CD4-positive, CD25-positive, alpha-beta regulatory T cell (primary cell): ENCODE measurements at regions not wholly inside any gene's neighbourhood (a gene's known extent, or its start where the extent isn't known, plus 50 kb on each side); places are given as distances from the start of the nearest gene placed in this dataset.

Experiments
- ATAC-seq, 2 donors: fragments of 150-1000 bp; cut with Tn5 transposase; one replicate each; pipeline ENCODE4 v1.10.0; 2021; ENCODE audit warnings: low read depth in 2 of 2, moderate number of reproducible peaks in 2 of 2, moderate library complexity in 1 of 2
- DNase-seq, 3 donors: peaks; one replicate each; pipeline versions ENCODE4 v3.0.0 to v3.0.0-alpha.2; 2012 to 2022; ENCODE audit warnings: mixed read lengths in 1 of 3
- H3K27ac ChIP-seq: one replicate; pipeline ENCODE4 v1.7.0; 2013; ENCODE audit warnings: mild to moderate bottlenecking, low read length; ENCODE audit not compliant: insufficient read depth, poor library complexity, severe bottlenecking
- H3K27me3 ChIP-seq: one replicate; pipeline ENCODE4 v1.7.0; 2013; ENCODE audit warnings: low read length; ENCODE audit not compliant: control insufficient read depth, insufficient read depth
- H3K36me3 ChIP-seq: one replicate; pipeline ENCODE4 v1.7.0; 2013; ENCODE audit warnings: mild to moderate bottlenecking, low read length, moderate library complexity; ENCODE audit not compliant: control insufficient read depth, insufficient read depth
- H3K4me1 ChIP-seq: 2 replicates; pipeline ENCODE4 v1.7.0; 2013; ENCODE audit warnings: mild to moderate bottlenecking, low read length; ENCODE audit not compliant: insufficient read depth, control insufficient read depth, poor library complexity, severe bottlenecking
- H3K4me3 ChIP-seq: one replicate; pipeline ENCODE4 v1.7.0; 2013; ENCODE audit warnings: low read depth, mild to moderate bottlenecking, low read length, moderate library complexity
- H3K9me3 ChIP-seq, 2 experiments: 1 replicate in 1 of 2; 2 replicates in 1 of 2; pipeline ENCODE4 v1.7.0; 2013; ENCODE audit warnings: low read length in 2 of 2, mild to moderate bottlenecking in 1 of 2, moderate library complexity in 1 of 2; ENCODE audit not compliant: control insufficient read depth in 2 of 2
- H3K27ac Mint-ChIP-seq, 3 donors: one replicate each; pipeline ENCODE4 v1.8.0; 2020 to 2022; ENCODE audit warnings: mild to moderate bottlenecking in 3 of 3, mixed read lengths in 3 of 3, moderate library complexity in 2 of 3
- H3K27me3 Mint-ChIP-seq: one replicate; pipeline ENCODE4 v1.8.0; 2022; ENCODE audit warnings: mild to moderate bottlenecking, mixed read lengths
- H3K36me3 Mint-ChIP-seq: one replicate; pipeline ENCODE4 v1.8.0; 2020; ENCODE audit warnings: mixed read lengths
- H3K4me1 Mint-ChIP-seq, 4 donors: one replicate each; pipeline ENCODE4 v1.8.0; 2020 to 2022; ENCODE audit warnings: mixed read lengths in 4 of 4, mild to moderate bottlenecking in 1 of 4
- H3K4me3 Mint-ChIP-seq, 4 donors: one replicate each; pipeline ENCODE4 v1.8.0; 2020 to 2022; ENCODE audit warnings: mild to moderate bottlenecking in 4 of 4, mixed read lengths in 4 of 4, moderate library complexity in 3 of 4
- H3K9me3 Mint-ChIP-seq, 7 donors: one replicate each; pipeline ENCODE4 v1.8.0; 2020 to 2022; ENCODE audit warnings: mixed read lengths in 7 of 7, mild to moderate bottlenecking in 3 of 7, moderate library complexity in 2 of 7

- Histone ChIP-seq H3K27me3 (no peaks in the 10 kb centered on the region), H3K4me3 (no peak overlapping the region), H3K27ac (no peak overlapping the region), H3K4me1 (no peaks in the 10 kb centered on the region), H3K36me3 (no peaks in the 10 kb centered on the region), H3K9me3 (no peaks in the 10 kb centered on the region)
- Mint-ChIP-seq H3K36me3 (no peaks in the 10 kb centered on the region), H3K4me3 (no peak overlapping the region), H3K4me1 (no peaks in the 10 kb centered on the region), H3K27ac (no peak overlapping the region), H3K9me3 (peaks cover 0 to 5% (median 1%) of the 10 kb centered on the region in 7 donors), H3K27me3 (no peaks in the 10 kb centered on the region)
- ATAC-seq, result no peak
- DNase-seq, result no peak
Observed at GRCh38 chr1:106677181-106677580, 379.3 kb upstream of the PRMT6 start.

- H3K4me3 Mint-ChIP-seq, result no peak overlapping the region
- no peaks in the 10 kb centered on the region for H3K36me3 Mint-ChIP-seq
- ATAC-seq (no peak), DNase-seq (no peak)
- H3K9me3 ChIP-seq, result no peaks in the 10 kb centered on the region
- H3K4me3 ChIP-seq, result no peak overlapping the region
- H3K36me3 ChIP-seq, result no peaks in the 10 kb centered on the region
- H3K27ac ChIP-seq, result no peak overlapping the region
- no peaks in the 10 kb centered on the region for H3K4me1 ChIP-seq
- no peaks in the 10 kb centered on the region for H3K27me3 ChIP-seq
- H3K4me1 Mint-ChIP-seq, result no peaks in the 10 kb centered on the region
- H3K27me3 Mint-ChIP-seq, result no peaks in the 10 kb centered on the region
- peaks cover 0 to 5% (median 1%) of the 10 kb centered on the region in 7 donors for H3K9me3 Mint-ChIP-seq
- H3K27ac Mint-ChIP-seq, result no peak overlapping the region
Observed at GRCh38 chr1:106677721-106678120, 378.8 kb upstream of the PRMT6 start.

DNA sequence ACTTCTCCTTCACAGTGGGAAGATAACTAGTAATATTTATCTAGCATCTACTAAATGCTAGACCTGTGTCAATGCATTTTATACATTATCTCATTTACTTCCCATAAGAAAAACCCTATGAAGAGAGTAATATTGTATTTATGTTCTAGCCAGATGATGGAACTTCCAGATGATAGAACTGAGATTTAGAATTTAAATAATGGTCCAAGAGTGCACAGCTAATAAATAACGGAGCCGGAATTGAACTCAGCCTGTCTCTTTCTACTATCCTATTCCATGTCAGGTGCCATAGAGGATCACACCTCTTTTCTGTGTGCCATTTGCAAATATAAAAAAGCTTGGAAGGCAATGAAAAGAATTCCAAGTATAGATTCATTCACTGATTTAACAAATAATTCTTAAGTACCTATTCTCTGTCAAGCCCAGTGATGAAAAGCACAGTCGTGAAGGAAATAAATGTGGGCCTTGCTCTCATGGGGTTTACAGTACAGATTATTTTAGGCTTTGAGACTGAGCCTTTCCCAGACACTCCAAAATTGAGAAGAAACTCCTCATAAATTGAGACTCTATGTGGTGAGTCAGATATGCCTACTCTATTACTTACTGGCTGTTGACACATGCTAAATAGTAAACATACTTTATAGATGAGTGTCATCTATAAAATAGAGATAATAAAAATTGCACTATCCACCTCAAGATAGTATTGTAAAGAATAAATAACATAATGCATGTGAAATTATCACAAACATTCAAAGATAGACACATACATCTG, 378.0 kb upstream of the PRMT6 start:
- no peak overlapping the region for H3K4me3 Mint-ChIP-seq
- H3K9me3 ChIP-seq, result no peaks in the 10 kb centered on the region
- H3K27ac ChIP-seq, result no peak overlapping the region
- DNase-seq (no peak), ATAC-seq (no peak)
- no peaks in the 10 kb centered on the region for H3K27me3 ChIP-seq
- H3K36me3 ChIP-seq, result no peaks in the 10 kb centered on the region
- H3K27ac Mint-ChIP-seq, result no peak overlapping the region
- H3K36me3 Mint-ChIP-seq, result no peaks in the 10 kb centered on the region
- peaks cover 0 to 5% (median 1%) of the 10 kb centered on the region in 7 donors for H3K9me3 Mint-ChIP-seq
- H3K27me3 Mint-ChIP-seq, result no peaks in the 10 kb centered on the region
- no peak overlapping the region for H3K4me3 ChIP-seq
- H3K4me1 Mint-ChIP-seq, result no peaks in the 10 kb centered on the region
- H3K4me1 ChIP-seq, result no peaks in the 10 kb centered on the region

DNA sequence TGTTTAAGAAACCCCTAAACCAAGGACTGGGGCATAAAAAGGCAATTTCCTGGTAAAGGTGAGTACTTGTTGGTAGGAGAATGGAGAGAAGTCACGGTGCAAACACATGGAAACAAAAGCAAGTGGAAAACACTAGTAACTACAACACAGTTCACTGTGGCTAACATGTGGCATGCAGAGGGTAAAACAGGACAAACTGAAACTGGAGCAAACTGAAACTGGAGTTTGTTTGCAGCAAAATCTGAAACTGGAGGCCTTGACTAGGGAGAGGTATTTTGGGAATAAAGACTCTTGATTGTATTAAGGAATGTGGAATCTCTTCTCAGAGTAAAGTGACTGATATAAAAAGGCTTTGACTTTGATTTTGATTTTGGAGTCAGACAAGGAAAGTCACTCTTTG, 376.3 kb upstream of the PRMT6 start:
- Histone ChIP-seq H3K4me1 (no peaks in the 10 kb centered on the region), H3K4me3 (no peak overlapping the region), H3K27ac (no peak overlapping the region), H3K9me3 (no peaks in the 10 kb centered on the region), H3K27me3 (no peaks in the 10 kb centered on the region), H3K36me3 (no peaks in the 10 kb centered on the region)
- Mint-ChIP-seq H3K9me3 (peaks cover 0 to 5% (median 3%) of the 10 kb centered on the region in 7 donors), H3K27ac (no peak overlapping the region), H3K27me3 (no peaks in the 10 kb centered on the region), H3K4me3 (no peak overlapping the region), H3K36me3 (no peaks in the 10 kb centered on the region), H3K4me1 (no peaks in the 10 kb centered on the region)
- DNase-seq (no peak), ATAC-seq (no peak)

- H3K9me3 Mint-ChIP-seq, result peaks cover 0 to 5% (median 3%) of the 10 kb centered on the region in 7 donors
- Histone ChIP-seq H3K4me1 (no peaks in the 10 kb centered on the region), H3K36me3 (no peaks in the 10 kb centered on the region), H3K27me3 (no peaks in the 10 kb centered on the region), H3K4me3 (no peak overlapping the region), H3K27ac (no peak overlapping the region), H3K9me3 (no peaks in the 10 kb centered on the region)
- DNase-seq (no peak), ATAC-seq (no peak)
- no peaks in the 10 kb centered on the region for H3K36me3 Mint-ChIP-seq
- H3K4me3 Mint-ChIP-seq, result no peak overlapping the region
- H3K4me1 Mint-ChIP-seq, result no peaks in the 10 kb centered on the region
- no peak overlapping the region for H3K27ac Mint-ChIP-seq
- H3K27me3 Mint-ChIP-seq, result no peaks in the 10 kb centered on the region
Observed at GRCh38 chr1:106680776-106681344, 375.6 kb upstream of the PRMT6 start.

DNA sequence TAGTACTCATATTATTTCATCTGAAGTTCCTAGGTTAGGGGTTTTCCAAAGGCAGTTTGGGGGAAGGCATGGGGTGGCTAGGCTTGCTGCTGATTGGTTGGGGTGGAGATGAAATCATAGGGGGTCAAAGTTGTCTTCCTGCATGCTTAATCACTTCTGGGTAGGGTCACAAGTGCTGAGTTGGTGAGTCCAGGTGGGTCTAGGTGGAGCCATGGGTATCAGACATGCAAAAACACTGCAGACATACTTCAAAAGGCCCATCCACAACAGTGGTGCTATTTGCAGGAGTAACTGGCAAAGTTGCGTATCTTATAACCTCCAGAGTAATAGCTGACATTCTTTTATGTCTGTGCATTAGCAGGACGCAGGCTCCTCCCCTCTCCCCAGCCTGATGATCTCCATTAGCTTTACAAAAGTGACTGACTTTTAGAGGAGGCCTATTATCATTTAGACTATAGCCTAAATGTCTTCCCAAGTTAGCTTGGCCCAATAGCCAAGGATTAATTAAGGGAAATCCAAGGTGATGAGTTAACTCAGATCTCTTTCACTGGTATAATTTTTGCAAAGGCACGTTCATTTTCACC, 374.4 kb upstream of the PRMT6 start:
- H3K27ac Mint-ChIP-seq, result no peak overlapping the region
- Histone ChIP-seq H3K27me3 (no peaks in the 10 kb centered on the region), H3K36me3 (no peaks in the 10 kb centered on the region), H3K27ac (no peak overlapping the region), H3K4me3 (no peak overlapping the region), H3K9me3 (no peaks in the 10 kb centered on the region), H3K4me1 (no peaks in the 10 kb centered on the region)
- ATAC-seq (no peak), DNase-seq (no peak)
- peaks cover 0 to 5% (median 5%) of the 10 kb centered on the region in 7 donors for H3K9me3 Mint-ChIP-seq
- H3K36me3 Mint-ChIP-seq, result no peaks in the 10 kb centered on the region
- no peak overlapping the region for H3K4me3 Mint-ChIP-seq
- H3K27me3 Mint-ChIP-seq, result no peaks in the 10 kb centered on the region
- H3K4me1 Mint-ChIP-seq, result no peaks in the 10 kb centered on the region

GRCh38 chr1:106688446-106688845, 368.0 kb upstream of the PRMT6 start:
- DNase-seq, result no peak
- no peaks in the 10 kb centered on the region for H3K36me3 ChIP-seq
- Mint-ChIP-seq H3K4me3 (no peak overlapping the region), H3K4me1 (no peaks in the 10 kb centered on the region), H3K27ac (no peak overlapping the region), H3K36me3 (no peaks in the 10 kb centered on the region), H3K9me3 (peaks cover 0 to 15% (median 5%) of the 10 kb centered on the region in 7 donors), H3K27me3 (no peaks in the 10 kb centered on the region)
- no peaks in the 10 kb centered on the region for H3K27me3 ChIP-seq
- no peak overlapping the region for H3K27ac ChIP-seq
- no peak for ATAC-seq
- H3K4me1 ChIP-seq, result no peaks in the 10 kb centered on the region
- H3K4me3 ChIP-seq, result no peak overlapping the region
- H3K9me3 ChIP-seq, result no peaks in the 10 kb centered on the region

DNA sequence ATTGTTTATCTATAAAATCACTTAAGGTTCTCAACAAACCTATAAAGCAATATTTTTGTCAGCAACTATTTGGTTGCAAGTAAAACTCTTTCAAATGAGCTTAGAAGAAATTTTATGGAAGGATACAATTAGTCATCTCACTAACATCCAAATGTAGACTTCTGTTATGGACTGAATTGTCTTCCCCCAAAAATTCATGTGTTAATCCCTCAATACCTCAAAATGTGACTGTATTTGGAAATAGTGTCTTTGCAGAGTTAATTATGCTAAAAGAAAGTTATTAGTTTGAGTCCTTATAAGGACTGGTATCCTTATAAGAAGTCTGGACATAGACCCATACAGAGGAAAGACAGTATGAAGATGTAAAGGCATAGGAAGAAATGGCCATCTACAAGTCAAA, 357.8 kb upstream of the PRMT6 start:
- H3K36me3 ChIP-seq, result no peaks in the 10 kb centered on the region
- Mint-ChIP-seq H3K27me3 (no peaks in the 10 kb centered on the region), H3K27ac (no peak overlapping the region), H3K4me1 (no peaks in the 10 kb centered on the region), H3K9me3 (peaks cover under 1 to 27% (median 5%) of the 10 kb centered on the region in 7 donors), H3K36me3 (no peaks in the 10 kb centered on the region), H3K4me3 (no peak overlapping the region)
- no peak overlapping the region for H3K27ac ChIP-seq
- H3K9me3 ChIP-seq, result no peaks in the 10 kb centered on the region
- no peaks in the 10 kb centered on the region for H3K4me1 ChIP-seq
- ATAC-seq, result no peak
- H3K4me3 ChIP-seq, result no peak overlapping the region
- no peak for DNase-seq
- H3K27me3 ChIP-seq, result no peaks in the 10 kb centered on the region
